ENCODE measurements at regions not wholly inside any gene's neighbourhood (a gene's known extent, or its start where the extent isn't known, plus 50 kb on each side); places are given as distances from the start of the nearest gene placed in this dataset.

GRCh38 chr2:149797030-149797429, 209.5 kb upstream of the MMADHC start:
- Histone ChIP-seq H3K9ac (ENCODE audit: low read length) (no peak overlapping the region), H3K4me3 (ENCODE audit: low read length) (no peak overlapping the region), H3K79me2 (ENCODE audit: low read length) (no peaks in the 10 kb centered on the region), H3K4me1 (ENCODE audit: insufficient read depth, low read length) (peaks cover 8% of the 10 kb centered on the region), H3K36me3 (ENCODE audit: low read depth, low read length) (no peaks in the 10 kb centered on the region), H3K9me2 (replicated peaks; ENCODE audit: low read length) (no peaks in the 10 kb centered on the region), H3K9me3 (ENCODE audit: low read length) (no peaks in the 10 kb centered on the region), H4K20me1 (ENCODE audit: low read length) (no peaks in the 10 kb centered on the region), H3F3A (ENCODE audit: low read length, unreplicated experiment) (no peaks in the 10 kb centered on the region), H2AFZ (ENCODE audit: low read length) (no peak overlapping the region), H3K27ac (ENCODE audit: low read length) (no peak overlapping the region), H3K27me3 (ENCODE audit: low read length) (no peaks in the 10 kb centered on the region), H3K4me2 (ENCODE audit: low read length) (no peak overlapping the region)
- intact Hi-C loops (cut with micrococcal nuclease): no loop called here
- DNase-seq (no peak), ATAC-seq (no peak)
- BruUV-seq (replicated peaks): no TSS peak
- POLR2A ChIA-PET (ENCODE audit: unreplicated experiment): no interaction called here
- TF ChIP-seq EZH2 (IDR thresholded peaks at IDR 0.05; ENCODE audit: low read length, unreplicated experiment) (no peak), EZH2phosphoT487 (IDR thresholded peaks at IDR 0.05; ENCODE audit: borderline replicate concordance, low read length) (no peak)
- TF ChIP-seq, protein P1, sequence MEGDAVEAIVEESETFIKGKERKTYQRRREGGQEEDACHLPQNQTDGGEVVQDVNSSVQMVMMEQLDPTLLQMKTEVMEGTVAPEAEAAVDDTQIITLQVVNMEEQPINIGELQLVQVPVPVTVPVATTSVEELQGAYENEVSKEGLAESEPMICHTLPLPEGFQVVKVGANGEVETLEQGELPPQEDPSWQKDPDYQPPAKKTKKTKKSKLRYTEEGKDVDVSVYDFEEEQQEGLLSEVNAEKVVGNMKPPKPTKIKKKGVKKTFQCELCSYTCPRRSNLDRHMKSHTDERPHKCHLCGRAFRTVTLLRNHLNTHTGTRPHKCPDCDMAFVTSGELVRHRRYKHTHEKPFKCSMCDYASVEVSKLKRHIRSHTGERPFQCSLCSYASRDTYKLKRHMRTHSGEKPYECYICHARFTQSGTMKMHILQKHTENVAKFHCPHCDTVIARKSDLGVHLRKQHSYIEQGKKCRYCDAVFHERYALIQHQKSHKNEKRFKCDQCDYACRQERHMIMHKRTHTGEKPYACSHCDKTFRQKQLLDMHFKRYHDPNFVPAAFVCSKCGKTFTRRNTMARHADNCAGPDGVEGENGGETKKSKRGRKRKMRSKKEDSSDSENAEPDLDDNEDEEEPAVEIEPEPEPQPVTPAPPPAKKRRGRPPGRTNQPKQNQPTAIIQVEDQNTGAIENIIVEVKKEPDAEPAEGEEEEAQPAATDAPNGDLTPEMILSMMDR (conservative IDR thresholded peaks at IDR 0.05; ENCODE audit: low read depth, low read length): no peak
- CTCF ChIA-PET: no interaction called here

DNA sequence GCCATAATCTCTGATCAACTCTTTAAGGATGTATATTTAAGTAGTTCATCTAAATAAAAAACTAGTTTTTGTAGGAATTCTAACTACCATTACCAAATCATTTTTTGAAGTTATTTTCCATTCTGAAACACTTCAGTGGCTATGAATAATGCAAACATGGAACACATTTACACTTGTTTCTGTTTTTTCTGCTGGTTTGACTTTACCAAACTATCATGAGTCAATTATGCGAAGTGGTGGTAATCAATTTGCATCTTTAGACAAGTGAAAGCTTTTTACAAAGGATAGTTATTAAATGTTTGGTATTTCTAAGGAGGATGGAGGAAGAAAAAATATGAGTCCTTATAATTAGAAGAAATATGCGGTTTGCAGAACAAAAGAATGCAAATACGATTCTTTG, 202.0 kb upstream of the MMADHC start:
- no peaks in the 10 kb centered on the region for H3K27me3 ChIP-seq (ENCODE audit: low read length)
- TF ChIP-seq EZH2phosphoT487 (IDR thresholded peaks at IDR 0.05; ENCODE audit: borderline replicate concordance, low read length) (no peak), EZH2 (IDR thresholded peaks at IDR 0.05; ENCODE audit: low read length, unreplicated experiment) (no peak)
- TF ChIP-seq, protein P1 (conservative IDR thresholded peaks at IDR 0.05; ENCODE audit: low read depth, low read length): no peak
- H3K79me2 ChIP-seq (ENCODE audit: low read length): no peaks in the 10 kb centered on the region
- H4K20me1 ChIP-seq (ENCODE audit: low read length): no peaks in the 10 kb centered on the region
- H3K4me1 ChIP-seq (ENCODE audit: insufficient read depth, low read length): no peaks in the 10 kb centered on the region
- no peak overlapping the region for H3K27ac ChIP-seq (ENCODE audit: low read length)
- H3K9me2 ChIP-seq (replicated peaks; ENCODE audit: low read length): no peaks in the 10 kb centered on the region
- ATAC-seq (no peak), DNase-seq (no peak)
- no peak overlapping the region for H2AFZ ChIP-seq (ENCODE audit: low read length)
- H3K36me3 ChIP-seq (ENCODE audit: low read depth, low read length): no peaks in the 10 kb centered on the region
- no peaks in the 10 kb centered on the region for H3K9me3 ChIP-seq (ENCODE audit: low read length)
- H3F3A ChIP-seq (ENCODE audit: low read length, unreplicated experiment): no peaks in the 10 kb centered on the region
- H3K4me3 ChIP-seq (ENCODE audit: low read length): no peak overlapping the region
- CTCF ChIA-PET: no interaction called here
- no TSS peak for BruUV-seq (replicated peaks)
- POLR2A ChIA-PET (ENCODE audit: unreplicated experiment): no interaction called here
- no peak overlapping the region for H3K9ac ChIP-seq (ENCODE audit: low read length)
- intact Hi-C loops (cut with micrococcal nuclease): no loop called here
- no peak overlapping the region for H3K4me2 ChIP-seq (ENCODE audit: low read length)

GRCh38 chr2:149787206-149787605, 199.6 kb upstream of the MMADHC start:
- ATAC-seq (no peak), DNase-seq (no peak)
- POLR2A ChIA-PET (ENCODE audit: unreplicated experiment): no interaction called here

More at GRCh38 chr2:149787206-149787605, 199.6 kb upstream of the MMADHC start:
- H3F3A ChIP-seq (ENCODE audit: low read length, unreplicated experiment): no peaks in the 10 kb centered on the region
- no peaks in the 10 kb centered on the region for H3K9me2 ChIP-seq (replicated peaks; ENCODE audit: low read length)
- no peaks in the 10 kb centered on the region for H3K4me1 ChIP-seq (ENCODE audit: insufficient read depth, low read length)
- BruUV-seq (replicated peaks): no TSS peak
- H3K79me2 ChIP-seq (ENCODE audit: low read length): no peaks in the 10 kb centered on the region
- H3K27ac ChIP-seq (ENCODE audit: low read length): no peak overlapping the region
- H3K27me3 ChIP-seq (ENCODE audit: low read length): no peaks in the 10 kb centered on the region
- H3K4me2 ChIP-seq (ENCODE audit: low read length): no peak overlapping the region
- H3K9ac ChIP-seq (ENCODE audit: low read length): no peak overlapping the region
- no peaks in the 10 kb centered on the region for H4K20me1 ChIP-seq (ENCODE audit: low read length)
- H3K9me3 ChIP-seq (ENCODE audit: low read length): no peaks in the 10 kb centered on the region
- no peak overlapping the region for H3K4me3 ChIP-seq (ENCODE audit: low read length)
- CTCF ChIA-PET: no interaction called here
- H3K36me3 ChIP-seq (ENCODE audit: low read depth, low read length): no peaks in the 10 kb centered on the region
- intact Hi-C loops (cut with micrococcal nuclease): no loop called here
- no peak overlapping the region for H2AFZ ChIP-seq (ENCODE audit: low read length)
- TF ChIP-seq, protein P1 (conservative IDR thresholded peaks at IDR 0.05; ENCODE audit: low read depth, low read length): no peak
- no peak for TF ChIP-seq EZH2phosphoT487 (IDR thresholded peaks at IDR 0.05; ENCODE audit: borderline replicate concordance, low read length)
- no peak for TF ChIP-seq EZH2 (IDR thresholded peaks at IDR 0.05; ENCODE audit: low read length, unreplicated experiment)

Data from PC-3 (cell line).